Fibroblast of pulmonary artery (primary cell): ENCODE measurements at regions not wholly inside any gene's neighbourhood (a gene's known extent, or its start where the extent isn't known, plus 50 kb on each side); places are given as distances from the start of the nearest gene placed in this dataset.
A peak's percentile ranks its signal among the peaks of the same experiment; 100 is the strongest.

ENCODE experiments used
- DNase-seq: peaks from one replicate; pipeline ENCODE4 v3.0.0-alpha.2; 2010; ENCODE audit warnings: low read depth
- H3K4me3 ChIP-seq: replicated peaks from 2 replicates; pipeline ENCODE4 v1.5.1; 2011; ENCODE audit warnings: low read depth, mild to moderate bottlenecking, control low read depth, low read length, moderate library complexity
- TF ChIP-seq, protein P1 (sequence below): IDR thresholded peaks from 2 replicates; pipeline ENCODE4 v1.5.1; 2011; ENCODE audit warnings: mild to moderate bottlenecking, control low read depth, low read length, inconsistent platforms; ENCODE audit errors: missing control alignments

DNA sequence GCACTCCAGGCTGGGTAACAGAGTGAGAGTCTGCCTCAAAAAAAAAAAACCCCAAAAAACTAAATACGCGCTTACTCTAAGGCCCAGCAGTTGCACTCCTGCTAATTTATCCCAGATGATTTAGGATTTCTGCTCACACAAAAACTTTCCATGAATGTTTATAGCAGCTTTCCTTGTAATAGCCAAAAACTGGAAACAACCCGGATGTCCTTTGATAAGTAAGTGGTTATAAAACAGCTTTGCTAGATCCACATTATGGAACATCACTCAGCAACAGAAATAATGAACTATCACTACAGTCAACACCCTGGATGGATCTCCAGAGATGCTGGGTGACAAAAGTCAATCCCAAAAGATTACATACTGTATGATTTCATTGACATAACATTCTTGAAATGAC, 220.4 kb upstream of the JARID2 start:
- H3K4me3 ChIP-seq: no peak overlapping the region
- TF ChIP-seq, protein P1, sequence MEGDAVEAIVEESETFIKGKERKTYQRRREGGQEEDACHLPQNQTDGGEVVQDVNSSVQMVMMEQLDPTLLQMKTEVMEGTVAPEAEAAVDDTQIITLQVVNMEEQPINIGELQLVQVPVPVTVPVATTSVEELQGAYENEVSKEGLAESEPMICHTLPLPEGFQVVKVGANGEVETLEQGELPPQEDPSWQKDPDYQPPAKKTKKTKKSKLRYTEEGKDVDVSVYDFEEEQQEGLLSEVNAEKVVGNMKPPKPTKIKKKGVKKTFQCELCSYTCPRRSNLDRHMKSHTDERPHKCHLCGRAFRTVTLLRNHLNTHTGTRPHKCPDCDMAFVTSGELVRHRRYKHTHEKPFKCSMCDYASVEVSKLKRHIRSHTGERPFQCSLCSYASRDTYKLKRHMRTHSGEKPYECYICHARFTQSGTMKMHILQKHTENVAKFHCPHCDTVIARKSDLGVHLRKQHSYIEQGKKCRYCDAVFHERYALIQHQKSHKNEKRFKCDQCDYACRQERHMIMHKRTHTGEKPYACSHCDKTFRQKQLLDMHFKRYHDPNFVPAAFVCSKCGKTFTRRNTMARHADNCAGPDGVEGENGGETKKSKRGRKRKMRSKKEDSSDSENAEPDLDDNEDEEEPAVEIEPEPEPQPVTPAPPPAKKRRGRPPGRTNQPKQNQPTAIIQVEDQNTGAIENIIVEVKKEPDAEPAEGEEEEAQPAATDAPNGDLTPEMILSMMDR: no peak
- DNase-seq: no peak

DNA sequence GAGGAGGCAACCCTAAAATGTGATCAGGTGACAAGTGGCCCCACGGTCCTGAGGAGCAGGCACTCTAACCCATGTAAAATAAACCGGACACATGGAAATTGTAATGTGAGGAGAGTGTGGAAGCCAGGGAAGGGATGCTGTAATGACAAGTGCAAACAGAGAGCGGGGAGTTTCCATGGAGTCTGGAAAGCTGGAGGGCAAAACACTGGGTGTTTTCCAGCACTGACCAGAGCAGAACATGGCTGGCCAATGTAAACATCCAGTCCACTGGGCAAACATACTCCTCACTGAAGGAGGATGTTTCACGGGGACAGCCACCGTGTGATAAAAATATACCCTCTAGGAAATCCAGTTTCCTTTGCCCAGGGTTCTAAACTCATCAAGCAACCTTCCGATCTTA, 219.0 kb upstream of the JARID2 start:
- no peak overlapping the region for H3K4me3 ChIP-seq
- DNase-seq: peak; percentile 17
- TF ChIP-seq, protein P1: no peak

DNA sequence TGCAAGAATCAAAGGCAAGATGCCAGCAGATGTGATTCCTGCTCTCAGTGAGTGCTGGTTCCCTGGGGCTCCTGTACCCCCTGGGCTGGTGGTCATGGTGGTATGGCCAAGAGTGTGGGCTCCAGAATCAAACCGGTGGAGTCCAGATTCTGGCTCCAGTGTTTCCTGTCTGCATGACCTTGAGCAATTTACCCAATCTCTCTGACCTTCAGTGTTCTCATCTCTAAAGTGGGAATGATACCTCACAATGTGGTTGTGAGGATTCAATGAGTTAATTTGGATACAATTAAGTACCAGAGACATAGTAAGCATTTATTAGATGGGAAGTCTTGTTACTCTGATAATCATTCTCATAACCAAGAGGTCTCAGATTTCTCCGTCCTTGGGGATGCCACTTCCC, 218.4 kb upstream of the JARID2 start:
- TF ChIP-seq, protein P1: no peak
- DNase-seq: no peak

DNA sequence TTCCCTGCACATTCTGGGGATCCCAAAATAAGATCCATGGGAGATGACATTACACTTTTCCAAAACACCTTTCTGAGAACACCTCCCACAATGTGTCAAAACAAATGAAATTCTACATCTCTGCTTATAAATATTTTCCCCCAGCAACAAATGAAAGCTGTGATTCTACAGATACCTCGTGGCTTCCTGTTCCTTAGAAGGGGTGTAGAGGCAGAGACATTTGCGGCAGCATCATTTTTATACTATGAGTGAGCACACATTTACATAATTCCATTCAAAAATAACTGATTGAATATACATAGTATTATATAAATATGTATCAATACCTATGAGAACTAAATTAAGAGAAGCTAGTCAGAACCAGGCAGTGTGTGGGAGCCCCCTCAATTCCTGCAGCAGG, 213.9 kb upstream of the JARID2 start:
- TF ChIP-seq, protein P1: no peak
- DNase-seq: no peak

More for the DNA sequence above, 218.4 kb upstream of the JARID2 start:
- H3K4me3 ChIP-seq: no peak overlapping the region

DNA sequence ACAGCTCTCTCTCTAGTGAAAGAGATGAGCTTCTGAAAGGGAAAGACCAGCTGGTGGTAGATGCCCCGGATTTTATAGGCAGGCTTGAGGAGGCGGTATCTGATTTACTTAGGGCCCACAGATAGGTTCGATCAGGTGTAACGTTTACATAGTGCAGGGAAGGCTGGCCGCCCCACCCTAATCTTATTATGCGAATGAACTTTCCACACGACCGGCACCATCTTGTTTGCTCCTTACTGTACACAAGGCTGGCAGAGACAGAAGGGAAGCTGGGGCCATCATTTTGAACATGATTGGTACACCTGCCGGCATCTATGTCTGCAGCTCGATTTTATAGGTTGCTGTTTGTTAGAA, 212.0 kb upstream of the JARID2 start:
- TF ChIP-seq, protein P1: no peak
- no peak for DNase-seq
- H3K4me3 ChIP-seq: no peak overlapping the region

More for the DNA sequence above, 213.9 kb upstream of the JARID2 start:
- no peak overlapping the region for H3K4me3 ChIP-seq

DNA sequence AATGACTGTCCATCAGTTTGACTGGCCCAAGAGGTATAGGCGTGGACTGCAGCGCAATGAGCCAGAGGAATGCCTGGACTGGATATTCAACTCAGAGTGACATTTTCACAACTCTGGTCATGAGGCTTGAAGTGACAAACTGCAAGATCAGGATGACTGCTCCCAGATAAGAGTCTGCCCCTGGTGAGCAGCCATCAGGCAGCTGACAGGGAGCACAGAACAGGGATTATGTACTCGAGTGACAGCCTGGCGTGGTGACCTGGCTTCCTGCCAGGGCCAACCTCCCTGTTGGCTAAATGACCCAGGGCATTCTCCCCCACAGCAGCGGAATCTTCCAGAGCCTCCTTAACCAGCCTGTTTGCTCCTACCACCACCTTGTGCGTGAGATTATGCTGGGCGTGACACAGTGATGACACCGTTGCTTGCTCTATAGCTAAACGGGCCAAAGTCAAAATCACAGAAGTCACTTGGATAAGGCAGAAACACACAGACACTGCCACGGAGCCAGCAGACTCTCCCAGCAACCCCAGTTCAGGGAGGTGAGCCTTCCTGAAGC, 209.1 kb upstream of the JARID2 start:
- TF ChIP-seq, protein P1: no peak
- DNase-seq: no peak
- no peak overlapping the region for H3K4me3 ChIP-seq

DNA sequence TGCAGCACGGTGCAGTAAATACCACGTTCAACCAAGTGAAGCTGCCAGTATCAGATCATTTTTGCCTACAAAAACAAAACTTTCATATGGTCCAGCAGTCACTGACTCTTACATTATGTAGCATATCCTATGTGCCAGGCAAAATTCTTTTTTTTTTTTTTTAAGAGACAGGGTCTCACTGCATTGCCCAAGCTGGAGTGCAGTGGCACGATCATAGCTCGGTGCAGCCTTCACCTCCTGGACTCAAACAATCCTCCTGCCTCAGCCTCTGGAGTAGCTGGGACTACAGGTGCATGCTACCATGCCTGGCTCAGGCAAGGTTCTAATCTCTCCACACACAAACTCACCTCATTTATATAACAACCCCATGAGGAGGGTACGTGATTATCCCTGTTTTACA, 208.6 kb upstream of the JARID2 start:
- DNase-seq: no peak
- H3K4me3 ChIP-seq: no peak overlapping the region
- TF ChIP-seq, protein P1: no peak
